Stimulated activated CD8-positive, alpha-beta memory T cell treated with anti-CD3 and anti-CD28 coated beads, Interleukin-15, amount 100 ng/mL, for 24 hours (primary cell): ENCODE measurements at regions not wholly inside any gene's neighbourhood (a gene's known extent, or its start where the extent isn't known, plus 50 kb on each side); places are given as distances from the start of the nearest gene placed in this dataset.
"Not testable (repeated sequence)": the region's sequence is repeated elsewhere in the genome, so short reads cannot be mapped to it uniquely, and the experiment has no call there.

ENCODE experiments used
- DNase-seq: peaks from one replicate; pipeline ENCODE4 v3.0.0-alpha.2; 2020; ENCODE audit warnings: low read depth

DNA sequence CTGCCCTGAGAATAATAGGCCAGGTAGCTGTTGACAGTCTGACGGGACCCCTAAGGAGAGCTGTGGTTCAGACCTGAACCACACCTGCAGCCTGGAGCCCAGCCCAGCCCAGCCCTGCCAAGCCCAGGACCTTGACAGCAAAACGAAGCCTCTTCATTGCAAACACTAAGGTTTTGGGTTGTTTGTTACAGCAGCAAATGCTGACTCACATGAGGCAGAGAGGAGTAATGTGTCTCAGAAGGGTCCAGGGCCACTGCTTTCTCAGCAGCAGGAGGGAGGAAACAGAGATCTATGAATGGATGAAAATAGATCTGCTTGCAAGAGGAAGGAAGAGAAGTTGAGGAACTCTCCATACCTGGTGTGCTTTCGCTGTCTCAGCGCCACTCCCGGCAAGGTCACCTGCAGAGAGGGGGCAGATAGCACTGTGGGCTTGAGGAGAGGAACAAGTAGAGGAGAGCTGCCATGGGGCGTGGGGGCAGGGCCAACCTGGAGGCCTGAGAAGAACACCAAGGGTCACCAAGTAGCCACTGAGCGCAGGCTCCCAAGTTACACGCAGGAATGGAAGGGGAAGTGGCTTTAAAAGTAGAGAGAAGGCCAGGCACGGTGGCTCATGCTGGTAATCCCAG lies 127.2 kb downstream of the ZNF281 start:
- no peak for DNase-seq

DNA sequence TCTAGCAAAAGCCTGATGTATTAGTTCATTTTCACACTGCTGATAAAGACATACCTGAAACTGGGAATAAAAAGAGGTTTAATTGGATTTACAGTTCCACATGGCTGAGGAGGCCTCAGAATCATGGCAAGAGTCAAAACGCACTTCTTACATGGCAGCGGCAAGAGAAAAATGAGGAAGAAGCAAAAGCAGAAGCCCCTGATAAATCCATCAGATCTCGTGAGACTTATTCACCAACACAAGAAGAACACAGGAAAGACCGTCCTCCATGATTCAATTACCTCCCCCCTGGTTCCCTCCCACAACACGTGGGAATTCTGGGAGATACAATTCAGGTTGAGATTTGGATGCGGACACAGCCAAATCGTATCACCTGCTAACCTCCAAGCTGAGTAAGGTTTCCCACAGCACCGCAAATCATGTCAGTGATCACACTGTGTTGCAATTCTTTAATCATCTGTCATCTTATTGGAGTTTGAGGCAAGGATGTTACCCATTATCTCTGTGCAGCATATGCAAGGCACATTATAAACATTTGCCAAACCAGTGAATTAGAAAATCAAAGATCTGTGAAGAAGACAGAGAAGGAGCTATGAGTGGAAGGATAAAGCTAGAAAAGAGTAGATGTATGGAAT lies 128.5 kb downstream of the ZNF281 start:
- DNase-seq: no peak

DNA sequence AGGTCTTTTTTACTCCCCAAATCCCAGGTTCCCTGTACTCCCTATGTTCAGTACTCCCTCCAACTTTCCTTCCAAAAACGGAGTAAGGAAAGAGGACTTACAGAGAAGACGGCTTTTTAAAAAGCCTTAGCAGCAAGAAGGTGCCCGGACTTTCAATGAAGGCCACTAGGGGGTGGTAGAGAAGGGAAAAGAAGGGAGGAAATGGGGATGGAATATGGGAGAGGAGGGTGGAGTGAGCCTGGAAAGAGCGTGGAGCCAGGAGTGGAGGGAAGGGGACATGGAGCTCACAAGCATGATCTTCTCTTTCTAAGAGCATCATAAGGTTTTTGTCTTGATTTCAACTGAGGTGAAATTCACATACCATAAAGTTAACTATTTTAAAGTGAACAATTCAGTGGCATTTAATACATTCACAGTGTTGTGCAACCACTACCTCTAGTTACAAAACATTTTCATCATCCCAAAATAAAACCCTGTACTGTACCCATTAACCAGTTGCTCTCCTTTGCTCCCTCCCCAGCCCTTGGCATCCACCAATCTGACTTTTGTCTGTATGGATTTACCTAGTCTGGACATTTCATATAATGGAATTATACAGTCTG lies 129.9 kb downstream of the ZNF281 start:
- DNase-seq: no peak

DNA sequence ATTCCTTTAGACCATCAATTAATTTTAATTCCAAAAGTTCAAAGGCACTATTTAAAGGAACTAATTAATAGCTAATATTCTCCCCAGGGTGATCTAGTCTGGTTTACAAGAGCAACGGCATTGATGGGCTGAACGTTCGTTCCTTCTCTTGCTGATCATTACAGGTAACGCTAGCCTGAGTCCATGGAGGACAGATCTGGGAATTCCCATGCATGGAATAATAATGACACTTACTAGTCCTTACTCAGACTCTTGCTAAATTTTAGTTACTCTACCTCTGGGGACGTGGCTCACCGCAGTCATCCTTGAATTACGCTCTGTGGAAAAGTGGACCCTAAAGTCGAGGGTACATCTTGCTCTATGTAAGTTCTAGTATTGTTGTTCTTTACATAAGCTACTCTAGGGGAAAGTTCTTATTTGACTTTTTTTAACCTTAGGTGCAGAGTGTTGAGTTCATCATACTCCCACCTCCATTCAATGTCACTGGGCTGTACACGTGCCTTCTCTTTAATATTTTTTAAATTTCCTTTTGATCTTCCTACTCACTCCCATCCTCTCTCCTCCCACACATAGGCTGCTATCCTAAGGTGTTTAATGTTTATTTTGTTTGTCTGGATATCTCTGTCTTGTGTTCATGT lies 133.9 kb downstream of the ZNF281 start:
- DNase-seq: no peak

DNA sequence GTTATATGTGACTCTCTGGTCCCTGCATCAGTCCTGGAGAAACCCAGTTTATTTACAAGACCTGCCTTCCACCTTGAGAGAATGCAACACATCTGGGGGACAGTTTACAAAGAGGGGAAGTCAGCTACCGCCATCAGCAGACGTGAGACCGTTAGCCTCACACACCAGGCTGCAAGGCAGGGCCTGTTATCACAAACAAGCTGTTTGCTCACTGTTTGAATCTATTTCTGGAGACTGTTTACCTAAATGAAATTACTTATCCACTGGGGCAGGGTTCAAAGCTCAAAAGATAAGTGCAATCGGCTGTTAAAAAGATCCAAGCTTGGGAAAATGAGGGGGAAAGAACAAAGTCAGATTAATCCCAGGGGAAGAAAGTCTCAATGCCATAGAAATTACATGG lies 134.4 kb downstream of the ZNF281 start:
- DNase-seq: no peak

DNA sequence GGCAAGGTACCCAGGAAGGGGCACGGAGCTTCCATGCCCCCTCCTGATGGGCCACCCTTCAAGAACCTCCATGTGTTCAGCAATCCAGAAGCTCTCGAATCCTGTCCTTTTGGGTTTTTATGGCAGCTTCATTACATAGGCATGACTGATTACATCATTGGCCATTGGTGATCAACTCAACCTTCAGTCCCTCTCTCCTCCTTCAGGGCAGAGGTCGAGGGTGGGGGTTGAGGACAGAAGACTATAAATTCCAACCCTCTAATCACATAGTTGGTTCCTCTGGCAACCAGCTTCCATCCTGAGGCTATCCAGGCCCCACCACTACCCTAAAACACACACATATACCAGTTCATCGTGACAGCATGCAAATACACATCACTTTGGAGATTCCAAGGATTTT lies 135.7 kb downstream of the ZNF281 start:
- DNase-seq: no peak

DNA sequence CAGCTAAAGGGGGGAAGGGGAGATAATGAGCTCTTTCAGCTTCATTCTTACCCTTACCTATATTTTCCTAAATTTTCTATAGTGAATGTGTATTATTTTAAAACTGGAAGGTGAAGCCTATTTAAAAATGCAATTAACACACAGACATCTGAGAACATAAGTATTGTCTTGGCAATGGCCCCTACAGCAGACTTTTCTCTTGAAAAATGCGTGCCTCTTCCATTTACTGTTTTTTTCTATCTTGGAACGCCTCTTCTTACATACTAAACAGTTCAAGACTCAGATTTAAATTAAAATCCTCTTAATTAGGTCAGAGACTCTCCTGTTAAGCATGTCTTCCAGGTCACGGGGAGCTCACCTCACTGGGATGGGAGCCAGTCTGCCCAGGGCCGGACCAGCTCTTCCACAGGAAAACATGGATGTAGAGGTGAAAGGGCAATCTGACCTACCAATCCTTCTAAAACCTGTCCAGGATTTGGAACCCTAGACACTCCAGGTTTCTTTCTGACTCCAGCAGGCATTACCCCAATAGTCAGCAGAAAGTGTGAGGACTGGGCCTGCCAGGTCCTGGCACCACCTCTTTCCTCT lies 137.3 kb downstream of the ZNF281 start:
- no peak for DNase-seq

DNA sequence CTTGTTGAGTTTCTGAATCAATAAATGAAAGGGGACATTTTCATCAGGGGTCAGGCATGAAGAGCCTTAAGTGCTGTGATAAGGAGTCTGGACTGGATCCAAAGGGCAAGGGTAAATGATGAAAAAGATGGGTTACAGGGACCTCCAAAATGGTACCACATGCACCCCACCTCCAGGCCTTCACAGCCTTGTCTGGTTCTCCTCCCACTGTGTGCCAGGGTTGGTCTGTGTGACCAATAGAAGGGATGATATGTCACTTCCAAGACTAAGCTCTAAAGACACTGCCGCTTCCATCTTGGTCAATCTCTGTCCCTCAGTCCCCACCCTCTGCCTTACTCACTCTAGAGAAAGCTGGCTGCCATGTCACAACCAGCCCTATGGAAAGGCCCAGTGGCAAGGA lies 140.6 kb downstream of the ZNF281 start:
- no peak for DNase-seq

DNA sequence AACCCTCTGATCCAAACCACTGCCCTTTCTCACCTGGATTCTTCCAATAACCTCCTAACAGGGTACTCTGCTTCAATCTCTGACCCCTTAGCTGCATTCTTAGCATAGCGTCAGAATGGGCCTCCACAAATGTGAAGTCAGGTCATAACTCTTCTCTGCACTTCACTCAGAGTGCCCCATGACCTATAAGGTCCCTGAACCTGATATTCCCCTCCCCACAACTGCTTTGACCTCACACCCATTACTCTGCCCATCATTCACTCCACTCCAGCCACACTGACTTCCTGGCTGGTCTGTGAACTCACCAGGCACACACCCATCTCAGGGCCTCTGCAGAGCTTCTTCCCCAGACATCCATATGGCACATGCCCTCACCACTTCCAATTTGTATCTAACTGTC lies 141.9 kb downstream of the ZNF281 start:
- DNase-seq: no peak

DNA sequence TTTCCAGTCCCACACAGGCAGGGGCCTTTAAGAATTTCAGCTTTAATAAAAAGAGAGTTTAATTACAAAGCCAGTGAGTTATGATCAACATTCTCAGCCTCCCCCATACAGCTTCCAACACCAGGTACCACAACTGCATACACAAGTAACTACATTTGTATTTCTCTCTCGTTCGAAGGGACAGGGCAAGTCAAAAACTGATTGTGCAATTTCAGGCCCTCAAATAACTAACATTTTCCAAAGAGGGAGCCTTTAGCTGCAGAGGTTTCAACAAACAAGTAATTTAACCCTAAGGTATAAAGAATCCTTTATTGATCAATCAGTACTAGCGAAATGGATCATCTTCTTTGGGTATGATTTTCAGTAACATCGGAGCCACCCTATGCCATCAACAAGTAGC lies 142.4 kb downstream of the ZNF281 start:
- no peak for DNase-seq

DNA sequence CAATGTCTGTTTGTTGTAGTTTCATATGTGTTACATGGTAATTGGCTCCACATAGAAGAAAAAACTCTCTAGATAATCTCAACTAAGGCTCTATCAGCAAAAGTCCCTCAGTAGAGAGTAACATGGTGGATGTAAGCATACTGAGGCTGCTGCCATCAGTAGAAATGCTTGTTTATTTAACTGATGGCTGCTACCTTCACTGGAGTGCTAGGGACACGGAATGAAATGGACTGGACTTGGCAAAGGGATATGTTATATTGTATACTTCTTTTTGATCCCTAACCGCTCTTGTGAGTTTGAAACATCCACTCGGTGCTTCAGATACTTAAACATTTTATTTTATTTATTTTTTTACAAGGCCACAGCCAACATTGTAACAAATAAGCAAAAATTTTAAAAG lies 143.0 kb downstream of the ZNF281 start:
- DNase-seq: no peak

DNA sequence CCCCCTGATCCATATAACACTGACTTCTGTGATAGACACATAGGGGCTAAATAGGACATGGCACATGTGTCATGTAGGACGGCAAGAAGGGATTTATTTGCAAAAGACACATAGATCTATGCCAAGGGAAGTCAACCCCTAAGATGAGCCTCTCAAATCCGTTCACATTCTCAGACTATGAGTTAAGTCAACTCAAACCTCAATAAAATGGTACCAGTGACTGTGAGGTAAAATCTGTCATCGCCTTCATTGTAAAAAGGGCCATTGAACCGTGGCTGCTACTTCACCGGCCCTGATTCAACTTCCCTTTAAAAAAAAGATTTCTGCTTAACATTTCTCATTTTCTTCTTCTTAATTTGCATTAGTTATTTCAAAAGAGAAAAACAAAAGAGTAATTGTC lies 144.0 kb downstream of the ZNF281 start:
- DNase-seq: no peak

DNA sequence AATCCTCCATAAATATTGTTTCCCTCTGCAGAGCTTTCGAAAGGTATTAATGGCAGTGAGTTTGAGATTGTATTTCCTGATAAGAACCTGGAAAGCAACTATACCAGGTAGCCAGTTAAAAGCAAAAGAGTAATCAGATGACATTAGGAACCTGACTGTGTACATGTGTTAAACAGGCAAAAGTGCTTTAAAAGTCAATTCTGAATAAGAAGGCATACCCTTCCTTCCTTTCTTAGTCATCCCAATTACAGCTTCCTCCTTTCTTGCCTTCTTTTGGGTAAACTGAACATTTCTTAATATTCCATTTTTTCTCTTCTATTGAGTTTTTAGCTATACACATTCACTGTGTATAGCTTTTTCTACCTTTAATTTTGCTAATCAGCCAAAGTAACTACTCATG lies 144.7 kb downstream of the ZNF281 start:
- DNase-seq: no peak

DNA sequence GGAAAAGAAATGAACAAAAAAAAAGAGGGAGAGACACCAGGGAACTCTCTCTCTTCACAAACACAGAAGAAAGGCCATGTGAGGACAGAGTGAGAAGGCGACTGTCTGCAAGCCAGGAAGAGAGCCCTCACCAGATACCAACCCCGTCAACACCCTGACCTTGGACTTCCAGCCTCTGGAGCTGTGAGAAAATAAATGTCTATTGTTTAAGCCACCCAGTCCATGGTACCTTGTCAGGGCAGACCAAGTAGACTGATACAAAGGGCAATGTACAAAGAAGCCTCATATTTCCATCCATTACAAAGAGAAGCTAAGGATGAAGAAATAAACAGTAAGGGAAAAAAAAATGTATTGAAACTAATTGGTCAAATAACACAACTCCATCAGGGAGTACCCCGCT lies 146.6 kb downstream of the ZNF281 start:
- DNase-seq: no peak

DNA sequence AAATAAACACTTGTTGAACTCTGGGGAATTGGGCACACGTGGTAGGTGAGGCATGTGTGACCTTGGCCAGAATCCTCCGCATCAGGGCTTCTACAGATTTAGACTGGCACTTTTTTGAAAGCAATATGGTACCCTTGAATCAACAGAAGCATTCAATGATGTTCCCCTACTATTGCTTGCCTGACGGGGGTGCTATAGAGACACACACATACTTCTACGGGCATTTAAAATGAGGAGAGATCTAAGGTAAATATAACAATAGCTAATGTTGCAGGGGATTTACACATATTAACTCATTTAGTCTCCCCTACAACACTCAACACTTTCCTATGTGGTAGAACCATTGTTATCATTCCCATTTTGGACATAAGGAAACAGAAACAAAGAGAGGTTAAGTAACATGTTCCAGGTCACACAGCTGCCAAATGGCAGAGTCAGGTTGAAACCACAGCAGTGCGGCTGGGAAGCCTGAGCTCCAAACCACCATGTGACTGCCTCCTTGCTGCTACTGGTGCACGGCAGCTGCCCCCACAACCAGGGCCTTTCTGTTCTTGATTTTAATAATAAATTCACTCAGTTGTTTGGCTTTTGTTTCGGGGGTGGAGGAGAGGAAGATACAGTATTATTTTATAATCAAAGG lies 147.4 kb downstream of the ZNF281 start:
- DNase-seq: no peak

DNA sequence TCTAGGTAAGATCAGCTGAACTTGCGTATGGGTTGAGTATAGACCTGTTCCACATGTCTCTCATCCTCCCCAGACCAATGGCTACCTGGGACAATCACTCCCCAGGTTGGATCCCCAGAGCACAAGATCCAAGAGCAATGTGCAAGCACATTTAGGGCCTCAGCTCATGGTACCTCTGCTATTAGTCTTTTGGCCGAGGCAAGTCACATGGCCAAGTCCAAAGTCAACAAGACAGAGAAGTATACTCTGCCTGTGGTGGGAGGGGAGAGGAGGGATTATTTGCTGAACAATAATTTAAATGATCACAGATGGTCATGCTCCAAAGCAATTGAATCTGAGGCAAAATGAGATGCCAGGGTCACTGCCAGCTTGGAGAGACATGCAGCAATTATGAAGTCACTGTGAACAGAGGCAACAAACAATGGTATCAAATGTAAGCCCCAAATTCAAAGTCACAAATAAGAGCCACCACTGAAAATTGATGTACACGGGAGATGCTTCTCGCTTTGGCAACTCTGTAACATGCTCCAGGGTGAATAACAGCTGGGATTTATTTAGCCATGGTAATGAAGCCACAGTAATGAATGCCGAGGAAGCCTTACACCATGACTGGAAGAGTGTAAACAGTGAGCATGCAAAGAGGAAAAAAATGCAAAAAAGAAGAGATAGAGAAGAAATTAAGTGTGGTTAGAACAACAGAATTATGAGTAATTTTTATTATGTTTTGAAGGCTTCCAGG lies 149.1 kb downstream of the ZNF281 start:
- DNase-seq: no peak

DNA sequence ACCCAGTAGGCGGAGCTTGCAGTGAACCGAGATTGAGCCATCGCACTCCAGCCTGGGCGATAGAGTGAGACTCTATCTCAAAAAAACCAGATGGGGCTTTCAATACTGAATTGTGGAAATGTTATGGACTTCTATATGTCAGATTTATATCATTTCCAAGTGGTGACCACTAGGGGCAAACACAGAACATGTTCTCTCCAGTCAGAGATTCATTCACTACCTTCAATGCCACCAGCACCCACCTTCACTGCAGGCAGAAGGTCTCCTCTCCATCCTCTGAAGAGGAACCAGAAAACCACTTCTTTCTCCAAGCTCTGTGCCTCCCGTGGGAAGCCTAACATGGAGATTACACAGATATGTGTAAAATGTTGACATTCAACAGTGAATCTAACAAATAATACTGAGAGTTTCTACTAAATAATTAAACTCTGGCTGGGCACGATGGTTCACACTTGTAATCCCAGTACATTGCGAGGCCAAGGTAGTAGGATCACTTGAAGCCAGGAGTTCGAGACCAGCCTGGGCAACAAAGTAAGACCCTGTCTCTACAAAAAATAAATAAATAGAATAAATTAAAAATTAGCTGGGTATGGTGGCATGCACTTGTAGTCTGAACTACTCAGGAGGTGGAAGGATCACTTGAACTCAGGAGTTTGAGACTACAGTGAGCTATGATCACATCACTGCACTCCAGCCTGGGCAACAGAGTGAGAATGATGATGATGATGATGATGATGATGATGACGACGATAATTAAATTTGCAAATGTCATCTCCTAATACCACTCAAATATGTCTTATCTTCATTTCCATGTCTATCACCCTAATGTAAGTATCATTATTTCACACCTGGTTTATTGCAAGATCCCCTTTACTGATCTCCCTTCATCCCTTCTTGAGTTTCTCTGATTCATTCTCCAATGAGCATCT lies 151.1 kb downstream of the ZNF281 start:
- DNase-seq: no peak

DNA sequence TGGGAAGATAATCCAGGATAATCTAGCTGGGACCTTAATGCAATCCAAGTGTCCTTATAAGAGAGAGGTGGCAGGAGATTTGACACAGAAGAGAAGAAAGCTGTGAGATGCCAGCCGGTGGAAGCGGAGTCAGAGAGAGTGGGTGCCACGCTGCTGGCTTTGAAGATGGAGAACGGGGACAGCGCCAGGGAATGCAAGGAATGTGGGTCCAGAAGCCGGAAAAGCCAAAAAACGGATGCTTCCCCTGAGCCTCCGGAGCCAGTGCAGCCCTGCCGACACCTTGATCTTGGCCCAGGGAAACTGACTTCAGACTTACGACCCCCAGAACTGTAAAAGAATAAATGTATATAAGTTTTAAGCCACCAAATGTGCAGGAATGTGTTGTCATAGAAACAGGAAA lies 152.6 kb downstream of the ZNF281 start:
- DNase-seq: no peak

DNA sequence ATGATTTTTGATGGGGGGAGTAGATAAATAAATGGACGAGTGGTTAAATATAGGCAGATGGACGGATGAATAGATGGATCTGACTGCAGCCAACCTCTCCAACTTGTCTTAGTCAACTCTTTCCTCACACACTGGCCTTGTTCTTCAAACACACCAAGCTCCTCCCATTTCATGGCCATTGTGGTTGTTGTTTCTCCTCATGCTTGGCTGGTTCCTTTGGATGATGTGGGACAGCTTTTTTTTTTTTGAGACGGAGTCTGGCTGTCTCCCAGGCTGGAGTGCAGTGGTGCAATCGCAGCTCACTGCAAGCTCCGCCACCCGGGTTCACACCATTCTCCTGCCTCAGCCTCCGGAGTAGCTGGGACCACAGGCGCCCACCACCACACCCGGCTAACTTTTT lies 155.2 kb downstream of the ZNF281 start:
- not testable (repeated sequence) for DNase-seq

DNA sequence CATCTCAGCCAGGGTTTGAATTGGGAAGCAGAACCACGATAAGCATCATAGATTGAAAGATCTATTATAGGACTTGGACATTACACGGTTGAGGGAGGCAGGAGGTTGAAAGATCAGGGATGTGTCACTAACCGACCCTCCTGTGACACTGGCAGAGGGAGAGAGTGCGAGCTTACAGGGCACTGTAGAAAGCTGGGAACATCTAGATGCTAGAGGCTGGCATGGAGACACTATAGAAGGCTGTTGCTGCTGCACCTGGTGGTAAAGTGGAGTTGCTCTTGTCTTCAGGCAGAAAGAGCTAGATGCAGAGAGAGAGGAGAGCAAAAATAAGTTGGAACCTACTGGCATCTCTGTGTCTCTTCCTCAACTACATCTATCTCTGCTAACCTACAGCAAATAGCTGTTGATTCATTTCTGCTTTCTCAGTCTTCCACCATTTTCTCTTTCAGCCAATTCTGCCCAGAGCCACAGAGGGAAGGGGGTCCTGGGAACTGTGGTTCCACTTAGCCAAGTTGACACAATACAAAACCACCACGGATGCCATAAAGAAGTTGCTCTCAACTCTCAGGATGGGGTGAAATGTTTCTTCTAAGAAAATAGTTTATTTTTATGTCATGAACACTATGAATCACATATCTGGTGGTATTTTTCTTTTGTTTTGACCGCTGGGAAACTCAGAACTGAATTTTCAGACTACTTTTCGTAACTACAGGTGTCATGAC lies 155.9 kb downstream of the ZNF281 start:
- no peak for DNase-seq
